Esophagus muscularis mucosa (tissue), 4 donors: ENCODE measurements at regions not wholly inside any gene's neighbourhood (a gene's known extent, or its start where the extent isn't known, plus 50 kb on each side); places are given as distances from the start of the nearest gene placed in this dataset.

Experiments
- DNase-seq: peaks from one replicate; pipeline ENCODE4 v3.0.0-alpha.2; 2017; ENCODE audit errors: extremely low spot score
- H3K27ac ChIP-seq, 4 donors: fragments of 200-600 bp; sonication (generic); replicated peaks in 1 of 4; 1 replicate in 3 of 4; 2 replicates in 1 of 4; pipeline ENCODE4 v1.5.1; 2016 to 2019; ENCODE audit warnings: mild to moderate bottlenecking in 1 of 4
- H3K27me3 ChIP-seq, 4 donors: fragments of 200-600 bp; sonication (generic); one replicate each; pipeline versions ENCODE4 v1.5.1 to v1.6.0; 2016 to 2019
- H3K36me3 ChIP-seq, 4 donors: fragments of 200-600 bp; sonication (generic); one replicate each; pipeline ENCODE4 v1.5.1; 2016 to 2019
- H3K4me1 ChIP-seq, 4 donors: fragments of 200-600 bp; sonication (generic); one replicate each; pipeline ENCODE4 v1.5.1; 2016 to 2019
- H3K4me3 ChIP-seq, 4 donors: fragments of 200-600 bp; sonication (generic); 1 replicate in 2 of 4; 2 replicates in 2 of 4; pipeline ENCODE4 v1.5.1; 2016 to 2019; ENCODE audit warnings: mild to moderate bottlenecking in 4 of 4, moderate library complexity in 1 of 4
- H3K9me3 ChIP-seq, 4 donors: fragments of 200-600 bp; sonication (generic); 1 replicate in 3 of 4; 2 replicates in 1 of 4; pipeline ENCODE4 v1.5.1; 2016 to 2019
- EP300 ChIP-seq: sonication (generic); formaldehyde crosslinking; IDR thresholded peaks from one replicate; pipeline ENCODE4 v1.6.1; 2017; ENCODE audit warnings: antibody characterized with exemption
- POLR2A ChIP-seq: fragments of 450-650 bp; IDR thresholded peaks from one replicate; pipeline ENCODE4 v1.6.1; 2017; ENCODE audit warnings: antibody characterized with exemption, moderate library complexity, mild to moderate bottlenecking, low read depth
- POLR2AphosphoS5 ChIP-seq, 2 donors: sonication (generic); formaldehyde crosslinking; IDR thresholded peaks; one replicate each; pipeline ENCODE4 v1.6.1; 2017; ENCODE audit warnings: antibody characterized with exemption in 2 of 2
- WGBS: methylation state at CpG from one replicate; pipeline ENCODE4 v1.1.5; 2018; 5-methylcytosine and 5-hydroxymethylcytosine counted together
- intact Hi-C: fragments of 100-400 bp; cut with DNase I; formaldehyde crosslinking; loops from one replicate; pipeline ENCODE4 v1.15.1; 2023
- TF ChIP-seq, protein P1 (sequence below), 3 experiments: fragments of 200-600 bp in 2 of 3; fragments of 450-650 bp in 1 of 3; sonication (generic) in 2 of 3; IDR thresholded peaks; one replicate each; pipeline ENCODE4 v1.5.1; 2017 to 2019; ENCODE audit warnings: antibody characterized with exemption in 3 of 3, mild to moderate bottlenecking in 2 of 3, moderate library complexity in 1 of 3

DNA sequence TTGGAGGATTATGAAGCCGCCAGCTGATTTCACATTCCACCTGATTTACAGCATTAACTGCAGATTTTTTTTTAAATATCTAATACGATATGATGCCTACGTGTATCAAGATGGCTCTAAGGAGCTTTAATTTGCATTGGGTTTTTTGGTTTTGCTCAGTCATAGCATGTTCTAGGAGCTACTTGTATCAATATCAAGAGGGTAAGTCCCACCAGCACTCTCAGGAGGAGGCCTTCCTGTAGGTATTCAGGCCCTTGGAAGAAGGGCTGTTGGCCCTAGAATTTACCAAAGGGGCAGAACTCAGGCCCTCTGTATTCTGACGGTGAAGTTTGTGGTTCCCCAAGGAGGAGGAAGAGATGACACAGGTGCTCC lies 97.2 kb upstream of the IPO5 start:
- H3K36me3 ChIP-seq, result no peaks in the 10 kb centered on the region
- no peaks in the 10 kb centered on the region for H3K9me3 ChIP-seq
- H3K4me1 ChIP-seq, result peaks cover 0 to 10% (median 9%) of the 10 kb centered on the region in 4 donors
- DNase-seq, result no peak
- no peak overlapping the region for H3K4me3 ChIP-seq
- intact Hi-C loops, result loop anchor here (5.0 to 10.0 kb wide), 3 partner anchors 56 to 819 kb away; no protein-coding TSS in a partner anchor
- 84% methylated on average over 4 of the region's 4 CpGs for WGBS
- H3K27ac ChIP-seq, result no peak overlapping the region
- H3K27me3 ChIP-seq, result no peaks in the 10 kb centered on the region
- TF ChIP-seq, protein P1, sequence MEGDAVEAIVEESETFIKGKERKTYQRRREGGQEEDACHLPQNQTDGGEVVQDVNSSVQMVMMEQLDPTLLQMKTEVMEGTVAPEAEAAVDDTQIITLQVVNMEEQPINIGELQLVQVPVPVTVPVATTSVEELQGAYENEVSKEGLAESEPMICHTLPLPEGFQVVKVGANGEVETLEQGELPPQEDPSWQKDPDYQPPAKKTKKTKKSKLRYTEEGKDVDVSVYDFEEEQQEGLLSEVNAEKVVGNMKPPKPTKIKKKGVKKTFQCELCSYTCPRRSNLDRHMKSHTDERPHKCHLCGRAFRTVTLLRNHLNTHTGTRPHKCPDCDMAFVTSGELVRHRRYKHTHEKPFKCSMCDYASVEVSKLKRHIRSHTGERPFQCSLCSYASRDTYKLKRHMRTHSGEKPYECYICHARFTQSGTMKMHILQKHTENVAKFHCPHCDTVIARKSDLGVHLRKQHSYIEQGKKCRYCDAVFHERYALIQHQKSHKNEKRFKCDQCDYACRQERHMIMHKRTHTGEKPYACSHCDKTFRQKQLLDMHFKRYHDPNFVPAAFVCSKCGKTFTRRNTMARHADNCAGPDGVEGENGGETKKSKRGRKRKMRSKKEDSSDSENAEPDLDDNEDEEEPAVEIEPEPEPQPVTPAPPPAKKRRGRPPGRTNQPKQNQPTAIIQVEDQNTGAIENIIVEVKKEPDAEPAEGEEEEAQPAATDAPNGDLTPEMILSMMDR (IDR thresholded peaks at IDR 0.05), result no peak
- no peak for TF ChIP-seq EP300
- TF ChIP-seq POLR2A, result no peak
- no peak for TF ChIP-seq POLR2AphosphoS5 (IDR thresholded peaks at IDR 0.05)

DNA sequence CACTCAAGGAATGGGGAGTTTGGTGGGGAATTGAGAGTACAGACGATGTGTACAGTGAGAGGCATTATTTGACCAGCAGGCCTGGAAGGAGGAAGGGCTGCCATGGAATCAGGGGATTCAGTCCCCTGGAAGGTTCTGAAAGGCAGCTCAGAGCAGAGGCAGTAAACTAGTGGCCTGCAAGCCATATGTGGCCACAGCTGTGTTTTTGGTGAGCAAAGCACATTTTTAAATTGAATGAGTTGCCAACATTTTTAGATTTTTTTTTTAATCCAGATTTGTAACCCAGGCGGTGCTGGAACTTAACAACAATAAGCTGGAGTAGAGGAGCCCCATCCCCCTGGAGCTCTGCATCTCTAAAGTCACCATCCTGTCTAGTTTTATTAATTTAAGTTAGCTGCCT lies 95.3 kb upstream of the IPO5 start:
- no peaks in the 10 kb centered on the region for H3K9me3 ChIP-seq
- H3K36me3 ChIP-seq, result no peaks in the 10 kb centered on the region
- peak; percentile 75 for DNase-seq
- no peak overlapping the region for H3K4me3 ChIP-seq
- no peaks in the 10 kb centered on the region for H3K27me3 ChIP-seq
- no peak overlapping the region for H3K27ac ChIP-seq
- TF ChIP-seq, protein P1 (IDR thresholded peaks at IDR 0.05), result no peak
- TF ChIP-seq POLR2AphosphoS5 (IDR thresholded peaks at IDR 0.05), result no peak
- H3K4me1 ChIP-seq, result peaks cover 0 to 10% (median 9%) of the 10 kb centered on the region in 4 donors
- WGBS, result 77% methylated on average over 2 of the region's 2 CpGs
- intact Hi-C loops, result loop anchor here (5.0 to 10.0 kb wide), 3 partner anchors 54 to 817 kb away; no protein-coding TSS in a partner anchor

DNA sequence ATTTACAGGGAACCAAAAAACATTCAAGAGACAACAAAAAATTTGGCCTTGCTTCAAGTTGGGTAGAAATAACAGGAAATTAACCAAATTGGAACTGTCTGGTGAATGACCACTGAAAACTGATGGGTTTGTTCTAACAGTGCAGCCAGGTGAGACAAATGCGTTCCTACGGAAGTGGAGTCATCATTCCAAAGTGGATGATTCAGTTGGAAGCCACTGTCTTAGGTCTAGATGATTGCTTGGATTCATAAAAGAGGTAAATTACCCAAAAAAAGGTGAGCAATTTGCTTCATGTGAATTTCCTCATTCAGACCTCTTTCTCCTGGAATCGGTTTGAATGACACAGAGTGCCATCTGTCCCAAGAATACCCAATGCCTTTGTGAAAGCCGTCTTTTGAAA lies 87.1 kb upstream of the IPO5 start:
- no peaks in the 10 kb centered on the region for H3K36me3 ChIP-seq
- DNase-seq, result no peak
- TF ChIP-seq EP300, result no peak
- no peak for TF ChIP-seq POLR2A
- TF ChIP-seq, protein P1 (IDR thresholded peaks at IDR 0.05), result no peak
- no peak for TF ChIP-seq POLR2AphosphoS5 (IDR thresholded peaks at IDR 0.05)
- no peaks in the 10 kb centered on the region for H3K4me1 ChIP-seq
- WGBS, result 80% methylated on average over 4 of the region's 4 CpGs
- no peak overlapping the region for H3K27ac ChIP-seq
- H3K4me3 ChIP-seq, result no peak overlapping the region
- H3K9me3 ChIP-seq, result peaks cover 0 to 13% (median 4%) of the 10 kb centered on the region in 4 donors
- no peaks in the 10 kb centered on the region for H3K27me3 ChIP-seq
- intact Hi-C loops, result no loop called here

DNA sequence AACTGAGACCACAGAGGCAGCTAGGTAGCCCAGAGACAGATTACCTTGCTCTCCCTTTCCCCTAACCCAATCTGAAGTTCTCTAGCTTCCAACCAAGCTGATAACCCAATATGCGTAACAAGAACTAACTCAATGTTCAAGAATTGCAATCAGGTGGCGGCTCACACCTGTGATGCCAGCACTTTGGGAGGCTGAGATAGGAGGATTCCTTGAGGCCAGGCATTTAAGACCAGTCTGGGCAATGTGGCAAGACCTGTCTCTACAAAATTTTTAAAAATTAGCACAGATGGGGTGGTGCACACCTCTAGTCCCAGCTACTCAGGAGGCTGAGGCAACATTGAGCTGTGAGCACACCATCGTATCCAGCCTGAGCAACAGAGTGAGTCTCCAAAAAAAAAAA lies 86.7 kb upstream of the IPO5 start:
- Histone ChIP-seq H3K27ac (no peak overlapping the region), H3K4me1 (no peaks in the 10 kb centered on the region), H3K27me3 (no peaks in the 10 kb centered on the region), H3K9me3 (peaks cover 0 to 13% (median 4%) of the 10 kb centered on the region in 4 donors), H3K4me3 (no peak overlapping the region), H3K36me3 (no peaks in the 10 kb centered on the region)
- WGBS, result 70% methylated on average over 3 of the region's 3 CpGs
- no peak for DNase-seq
- no peak for TF ChIP-seq POLR2AphosphoS5 (IDR thresholded peaks at IDR 0.05)
- TF ChIP-seq, protein P1 (IDR thresholded peaks at IDR 0.05), result no peak
- TF ChIP-seq POLR2A, result no peak
- TF ChIP-seq EP300, result no peak
- intact Hi-C loops, result no loop called here

DNA sequence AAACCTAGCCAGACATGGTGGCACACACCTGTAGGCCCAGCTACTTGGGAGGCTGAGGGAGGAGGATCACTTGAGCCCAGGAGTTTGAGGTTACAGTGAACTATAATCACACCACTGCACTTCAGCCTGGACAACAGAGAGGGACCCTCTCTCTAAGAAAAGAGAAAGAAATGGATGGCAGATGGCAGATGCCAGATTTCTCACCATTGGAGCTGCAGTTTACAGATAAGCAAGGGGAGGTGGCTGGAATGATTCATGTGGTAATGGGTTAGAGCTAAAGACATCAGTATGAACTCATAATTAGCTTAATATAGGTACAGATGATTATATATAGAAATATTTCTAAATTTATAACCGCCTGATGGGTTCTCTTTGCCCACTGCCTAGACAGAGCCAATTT lies 80.1 kb upstream of the IPO5 start:
- intact Hi-C loops, result no loop called here
- Histone ChIP-seq H3K9me3 (no peaks in the 10 kb centered on the region), H3K4me3 (no peak overlapping the region), H3K27me3 (no peaks in the 10 kb centered on the region), H3K27ac (no peak overlapping the region), H3K36me3 (no peaks in the 10 kb centered on the region), H3K4me1 (no peaks in the 10 kb centered on the region)
- WGBS, result 93% methylated on average over 1 of the region's 1 CpG
- no peak for DNase-seq
- no peak for TF ChIP-seq POLR2A
- TF ChIP-seq EP300, result no peak
- TF ChIP-seq, protein P1 (IDR thresholded peaks at IDR 0.05), result no peak
- no peak for TF ChIP-seq POLR2AphosphoS5 (IDR thresholded peaks at IDR 0.05)
